ENCODE measurements at regions not wholly inside any gene's neighbourhood (a gene's known extent, or its start where the extent isn't known, plus 50 kb on each side); places are given as distances from the start of the nearest gene placed in this dataset.

DNA sequence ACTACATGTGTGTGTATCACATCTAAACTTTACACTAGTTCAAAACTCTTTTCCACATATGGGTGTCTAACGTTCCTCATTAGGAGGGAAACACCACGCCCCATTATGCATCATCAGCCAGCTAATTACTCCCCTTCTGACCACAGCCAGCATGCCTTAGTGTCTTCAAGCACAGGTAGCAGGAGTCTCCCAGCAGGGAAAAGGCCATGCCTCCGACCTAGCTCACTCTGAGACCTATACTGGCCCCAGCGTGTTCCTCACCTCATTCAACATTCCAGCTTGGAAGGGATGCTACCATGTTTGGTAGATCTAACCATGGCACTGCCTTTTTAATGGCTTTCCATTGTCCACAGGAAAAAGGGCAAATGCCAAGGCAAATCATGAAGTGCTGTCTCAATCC lies 66.1 kb upstream of the PRB2 start (continued):
- no peak for TF ChIP-seq TEAD2 (tag; IDR thresholded peaks at IDR 0.05)
- TF ChIP-seq NCOA6 (IDR thresholded peaks at IDR 0.05), result no peak
- no peak for TF ChIP-seq KAT7 (CRISPR knock-in tag; IDR thresholded peaks at IDR 0.05; ENCODE audit: borderline replicate concordance)
- no peak for TF ChIP-seq ZNF644 (tag; IDR thresholded peaks at IDR 0.05; ENCODE audit: low read depth)
- no peak for TF ChIP-seq RNF2 (IDR thresholded peaks at IDR 0.05)
- TF ChIP-seq POLR2A (conservative IDR thresholded peaks at IDR 0.05), result no peak

DNA sequence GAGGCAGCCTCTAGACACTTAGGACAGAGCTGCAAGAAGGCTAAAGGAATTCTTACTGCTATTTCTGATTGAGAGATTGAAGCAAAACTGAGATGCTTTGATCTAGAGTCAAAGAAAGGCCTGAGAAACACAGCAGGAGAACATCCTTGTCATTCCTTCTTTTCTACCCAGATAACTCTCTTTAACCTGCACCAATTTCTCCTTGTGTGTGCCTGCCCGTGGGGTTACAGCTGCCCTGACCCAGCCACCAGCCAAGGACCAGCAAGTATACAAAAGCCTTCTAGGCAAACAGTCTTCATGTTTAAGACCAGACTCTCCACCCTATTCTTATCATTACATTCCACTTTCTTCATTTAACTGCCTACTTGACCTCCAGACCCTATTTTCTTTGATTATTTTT lies 81.7 kb upstream of the PRB2 start:
- H3K79me2 ChIP-seq (ENCODE audit: control insufficient read depth, insufficient read depth, low read length), result no peaks in the 10 kb centered on the region
- no peak overlapping the region for H3K9ac ChIP-seq (ENCODE audit: insufficient read depth in 1 of 2, low read depth in 2 of 2, low read length in 2 of 2)
- H3K4me1 ChIP-seq (replicated peaks in 1 of 2; ENCODE audit: control insufficient read depth in 2 of 2, insufficient read depth in 2 of 2, low read length in 2 of 2), result no peaks in the 10 kb centered on the region
- no peaks in the 10 kb centered on the region for H3K9me1 ChIP-seq (ENCODE audit: control insufficient read depth, insufficient read depth, low read length)
- ATAC-seq (no peak), DNase-seq (ENCODE audit: extremely low read depth in 1 of 4, low spot score in 3 of 4) (no peak), FAIRE-seq (no peak)
- CTCF ChIA-PET (ENCODE audit: low intra/inter-chr PET ratio), result no interaction called here
- no peaks in the 10 kb centered on the region for H3K9me3 ChIP-seq (replicated peaks; ENCODE audit: control insufficient read depth, insufficient read depth, low read depth, low read length)
- no peak overlapping the region for H3K4me3 ChIP-seq
- H3K4me2 ChIP-seq (ENCODE audit: insufficient read depth, low read length), result no peak overlapping the region
- TF ChIP-seq HSF4 (CRISPR knock-in tag; IDR thresholded peaks at IDR 0.05; ENCODE audit: borderline replicate concordance), result no peak
- TF ChIP-seq NFE2 (IDR thresholded peaks at IDR 0.05; ENCODE audit: low read depth), result no peak
- no peak for TF ChIP-seq ARHGAP35 (IDR thresholded peaks at IDR 0.05; ENCODE audit: partially characterized antibody)
- TF ChIP-seq KLF6 (CRISPR knock-in tag; IDR thresholded peaks at IDR 0.05; ENCODE audit: borderline replicate concordance), result no peak
- H3K27ac ChIP-seq (ENCODE audit: extremely low read depth, low read depth, low read length), result no peak overlapping the region
- in situ Hi-C loops (cut with MboI), result no loop called here
- POLR2A ChIA-PET, result no interaction called here
- intact Hi-C loops (cut with micrococcal nuclease), result no loop called here
- H2AFZ ChIP-seq (ENCODE audit: low read depth, low read length), result no peak overlapping the region
- no peaks in the 10 kb centered on the region for H3K27me3 ChIP-seq (ENCODE audit: control insufficient read depth in 2 of 2, insufficient read depth in 2 of 2, low read length in 2 of 2)
- no TSS peak for BruUV-seq (replicated peaks)
- no peaks in the 10 kb centered on the region for H3K36me3 ChIP-seq (ENCODE audit: control insufficient read depth, insufficient read depth, low read length)
- no peaks in the 10 kb centered on the region for H4K20me1 ChIP-seq (replicated peaks; ENCODE audit: control insufficient read depth, insufficient read depth, low read length)
- 0% methylated on average over 1 of the region's 1 CpG for WGBS (ENCODE audit: insufficient coverage, low coverage, missing lambda C conversion rate)

Data from K562 (cell line).